Thyroid gland (tissue), 4 donors: ENCODE measurements at regions not wholly inside any gene's neighbourhood (a gene's known extent, or its start where the extent isn't known, plus 50 kb on each side); places are given as distances from the start of the nearest gene placed in this dataset.

Source experiments
- POLR2A ChIP-seq, 2 donors: fragments of 450-650 bp; IDR thresholded peaks; one replicate each; pipeline ENCODE4 v1.6.1; 2017; ENCODE audit warnings: antibody characterized with exemption in 2 of 2, mild to moderate bottlenecking in 2 of 2, moderate library complexity in 1 of 2
- TF ChIP-seq, protein P1 (sequence below), 6 experiments: fragments of 200-600 bp in 3 of 6; fragments of 450-650 bp in 3 of 6; sonication (generic) in 3 of 6; IDR thresholded peaks; one replicate each; pipeline ENCODE4 v1.5.1; 2016 to 2019; ENCODE audit warnings: antibody characterized with exemption in 6 of 6, mild to moderate bottlenecking in 2 of 6, inconsistent platforms in 1 of 6, moderate library complexity in 1 of 6

- TF ChIP-seq, protein P1, sequence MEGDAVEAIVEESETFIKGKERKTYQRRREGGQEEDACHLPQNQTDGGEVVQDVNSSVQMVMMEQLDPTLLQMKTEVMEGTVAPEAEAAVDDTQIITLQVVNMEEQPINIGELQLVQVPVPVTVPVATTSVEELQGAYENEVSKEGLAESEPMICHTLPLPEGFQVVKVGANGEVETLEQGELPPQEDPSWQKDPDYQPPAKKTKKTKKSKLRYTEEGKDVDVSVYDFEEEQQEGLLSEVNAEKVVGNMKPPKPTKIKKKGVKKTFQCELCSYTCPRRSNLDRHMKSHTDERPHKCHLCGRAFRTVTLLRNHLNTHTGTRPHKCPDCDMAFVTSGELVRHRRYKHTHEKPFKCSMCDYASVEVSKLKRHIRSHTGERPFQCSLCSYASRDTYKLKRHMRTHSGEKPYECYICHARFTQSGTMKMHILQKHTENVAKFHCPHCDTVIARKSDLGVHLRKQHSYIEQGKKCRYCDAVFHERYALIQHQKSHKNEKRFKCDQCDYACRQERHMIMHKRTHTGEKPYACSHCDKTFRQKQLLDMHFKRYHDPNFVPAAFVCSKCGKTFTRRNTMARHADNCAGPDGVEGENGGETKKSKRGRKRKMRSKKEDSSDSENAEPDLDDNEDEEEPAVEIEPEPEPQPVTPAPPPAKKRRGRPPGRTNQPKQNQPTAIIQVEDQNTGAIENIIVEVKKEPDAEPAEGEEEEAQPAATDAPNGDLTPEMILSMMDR (IDR thresholded peaks at IDR 0.05), result no peak
- no peak for TF ChIP-seq POLR2A (IDR thresholded peaks at IDR 0.05)
These were observed 53.7 kb upstream of the GNAT3 start for GRCh38 chr7:80565554-80565953.
